WTC11 (cell line): ENCODE measurements at regions not wholly inside any gene's neighbourhood (a gene's known extent, or its start where the extent isn't known, plus 50 kb on each side); places are given as distances from the start of the nearest gene placed in this dataset.
A peak's percentile ranks its signal among the peaks of the same experiment; 100 is the strongest.

Experiments
- ATAC-seq: fragments of 200-7000 bp; cut with Tn5 transposase; 2 replicates; pipeline ENCODE4 v1.10.0; 2021; ENCODE audit warnings: mild to moderate bottlenecking, moderate library complexity
- CTCF ChIA-PET: fragments of 300-600 bp; sonication (Branson Sonifier 250); formaldehyde crosslinking; loops from one replicate; lab custom pipeline; 2021; ENCODE audit warnings: antibody characterized with exemption; lab: Charles Lee
- POLR2A ChIA-PET: fragments of 350-600 bp; sonication (Branson Sonifier 250); formaldehyde crosslinking; loops from one replicate; lab custom pipeline; 2021; ENCODE audit warnings: antibody characterized with exemption; lab: Charles Lee
- DNase-seq: peaks from one replicate; pipeline ENCODE4 v3.0.0; 2021; ENCODE audit warnings: low spot score
- H3K27ac Mint-ChIP-seq: 2 replicates; pipeline ENCODE4 v1.8.0; 2021; ENCODE audit warnings: mixed read lengths
- H3K27me3 Mint-ChIP-seq: 2 replicates; pipeline ENCODE4 v1.8.0; 2021; ENCODE audit warnings: low read depth, mild to moderate bottlenecking, moderate library complexity, mixed read lengths
- H3K36me3 Mint-ChIP-seq: 2 replicates; pipeline ENCODE4 v1.8.0; 2021; ENCODE audit warnings: mixed read lengths
- H3K4me1 Mint-ChIP-seq: 2 replicates; pipeline ENCODE4 v1.8.0; 2022; ENCODE audit warnings: mixed read lengths
- H3K4me3 Mint-ChIP-seq: 2 replicates; pipeline ENCODE4 v1.8.0; 2021; ENCODE audit warnings: mild to moderate bottlenecking, moderate library complexity, mixed read lengths
- H3K9me3 Mint-ChIP-seq: 2 replicates; pipeline ENCODE4 v1.8.0; 2021; ENCODE audit warnings: mixed read lengths
- ARID4B ChIP-seq: sonication (generic); formaldehyde crosslinking; IDR thresholded peaks from 2 replicates; pipeline ENCODE4 v1.8.0; 2023; ENCODE audit warnings: missing genetic modification reagents, mild to moderate bottlenecking, borderline replicate concordance
- CREM ChIP-seq: sonication (generic); formaldehyde crosslinking; IDR thresholded peaks from 2 replicates; pipeline ENCODE4 v1.8.1; 2022; ENCODE audit warnings: mild to moderate bottlenecking, missing genetic modification reagents, moderate library complexity
- HMGA2 ChIP-seq: fragments of 250-450 bp; sonication (Bioruptor Pico); IDR thresholded peaks from 2 replicates; pipeline ENCODE4 v1.4.0; 2021; ENCODE audit warnings: mild to moderate bottlenecking, moderate library complexity
- IRF1 ChIP-seq: sonication (generic); formaldehyde crosslinking; IDR thresholded peaks from 2 replicates; pipeline ENCODE4 v1.8.0; 2023; ENCODE audit warnings: missing genetic modification reagents
- MXD4 ChIP-seq: fragments of 250-450 bp; sonication (Bioruptor Pico); IDR thresholded peaks from 2 replicates; pipeline ENCODE4 v1.8.0; 2021; ENCODE audit warnings: mild to moderate bottlenecking, moderate library complexity, borderline replicate concordance
- MYBL2 ChIP-seq: sonication (generic); formaldehyde crosslinking; IDR thresholded peaks from 2 replicates; pipeline ENCODE4 v1.8.1; 2023; ENCODE audit warnings: mild to moderate bottlenecking, moderate library complexity, missing genetic modification reagents
- NFE2L1 ChIP-seq: sonication (generic); formaldehyde crosslinking; IDR thresholded peaks from 2 replicates; pipeline ENCODE4 v1.8.1; 2023; ENCODE audit warnings: missing genetic modification reagents
- PREB ChIP-seq: sonication (generic); formaldehyde crosslinking; IDR thresholded peaks from 2 replicates; pipeline ENCODE4 v1.8.1; 2022; ENCODE audit warnings: mild to moderate bottlenecking, missing genetic modification reagents, moderate library complexity, borderline replicate concordance
- ZBTB21 ChIP-seq: sonication (generic); formaldehyde crosslinking; IDR thresholded peaks from 2 replicates; pipeline ENCODE4 v1.8.1; 2023; ENCODE audit warnings: mild to moderate bottlenecking, missing genetic modification reagents, borderline replicate concordance
- ZSCAN18 ChIP-seq: fragments of 250-450 bp; sonication (Bioruptor Pico); IDR thresholded peaks from 2 replicates; pipeline ENCODE4 v2.1.2; 2022; ENCODE audit warnings: mild to moderate bottlenecking, moderate library complexity
- TF ChIP-seq, protein P1 (sequence below): fragments of 250-450 bp; sonication (Bioruptor Pico); conservative IDR thresholded peaks from 2 replicates; pipeline ENCODE4 v1.9.0; 2021; ENCODE audit warnings: mild to moderate bottlenecking
- TF ChIP-seq, protein P2 (sequence below): sonication (generic); formaldehyde crosslinking; IDR thresholded peaks from 2 replicates; pipeline ENCODE4 v1.8.0; 2022; ENCODE audit warnings: missing genetic modification reagents
- TF ChIP-seq, protein P3 (sequence below): fragments of 200-600 bp; IDR thresholded peaks from 2 replicates; pipeline ENCODE4 v1.8.0; 2022; ENCODE audit warnings: antibody characterized with exemption
- TF ChIP-seq, protein P4 (sequence below): fragments of 250-450 bp; sonication (Bioruptor Pico); IDR thresholded peaks from 2 replicates; pipeline ENCODE4 v1.9.0; 2021; ENCODE audit warnings: mild to moderate bottlenecking
- TF ChIP-seq, protein P5 (sequence below): sonication (generic); formaldehyde crosslinking; IDR thresholded peaks from 2 replicates; pipeline ENCODE4 v1.8.0; 2022; ENCODE audit warnings: mild to moderate bottlenecking, missing genetic modification reagents

GRCh38 chr10:35852721-35853120 lies 210.6 kb upstream of the FZD8 start (continued):
- TF ChIP-seq ARID4B (CRISPR knock-in tag) (no peak), ZSCAN18 (CRISPR knock-in tag) (no peak)
- TF ChIP-seq, protein P1, sequence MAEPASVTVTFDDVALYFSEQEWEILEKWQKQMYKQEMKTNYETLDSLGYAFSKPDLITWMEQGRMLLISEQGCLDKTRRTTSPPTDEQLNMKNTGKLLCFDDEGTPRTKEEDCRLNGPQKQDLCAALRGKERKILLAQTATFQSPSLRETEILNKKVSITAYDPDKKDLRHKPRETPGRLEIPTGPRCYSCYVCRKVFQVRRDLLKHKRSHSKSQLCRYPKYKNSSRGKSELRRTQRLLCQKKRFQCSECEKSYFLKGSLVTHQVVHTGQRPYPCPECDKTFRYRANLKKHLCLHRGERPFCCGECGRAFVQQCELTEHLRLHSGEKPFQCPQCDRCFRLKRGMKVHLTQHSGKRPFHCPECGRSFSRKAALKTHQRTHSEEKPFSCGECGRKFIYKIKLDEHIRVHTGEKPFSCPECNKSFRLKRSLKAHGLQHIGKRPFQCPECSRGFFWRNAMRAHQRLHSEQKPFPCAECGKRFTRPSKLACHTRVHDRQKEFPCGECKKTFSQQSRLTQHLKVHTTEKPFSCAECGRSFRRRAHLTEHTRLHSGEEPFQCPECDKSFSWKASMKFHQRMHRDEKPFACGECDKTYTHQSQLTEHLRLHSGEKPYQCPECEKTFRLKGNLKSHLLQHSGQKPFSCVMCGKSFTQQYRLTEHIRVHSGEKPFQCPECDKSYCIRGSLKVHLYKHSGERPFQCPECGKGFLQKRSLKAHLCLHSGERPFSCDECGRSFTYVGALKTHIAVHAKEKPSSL (CRISPR knock-in tag) = no peak

DNA sequence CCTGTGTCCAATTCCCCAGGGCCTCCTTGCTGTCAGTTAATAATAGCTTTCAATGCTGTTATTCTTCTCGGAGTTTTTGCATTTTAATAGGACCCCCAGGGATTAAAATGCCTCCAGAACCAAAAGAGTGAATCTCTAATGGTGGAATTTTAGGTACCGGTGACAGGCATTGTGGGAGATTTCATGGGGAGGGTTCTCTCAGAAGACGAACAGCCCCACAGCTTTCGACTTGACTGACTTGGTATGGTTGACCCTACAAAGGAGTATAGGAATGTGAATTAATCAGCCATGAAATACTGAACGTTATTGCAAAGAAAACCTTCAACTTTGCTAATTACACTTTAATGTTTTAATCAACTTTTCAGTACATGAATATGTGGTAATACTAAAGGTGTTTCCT lies 206.3 kb upstream of the FZD8 start:
- H3K4me1 Mint-ChIP-seq = peaks cover 42% of the 10 kb centered on the region
- ATAC-seq = peak; percentile 61
- no peaks in the 10 kb centered on the region for H3K9me3 Mint-ChIP-seq
- H3K36me3 Mint-ChIP-seq = no peaks in the 10 kb centered on the region
- CTCF ChIA-PET = no interaction called here
- no peak overlapping the region for H3K27ac Mint-ChIP-seq
- peak overlapping the region; percentile 11; the same call in 1 of the 2 replicates for H3K4me3 Mint-ChIP-seq
- no peaks in the 10 kb centered on the region; the same call in 1 of the 2 replicates for H3K27me3 Mint-ChIP-seq
- no peak for DNase-seq
- POLR2A ChIA-PET = no interaction called here
- TF ChIP-seq MYBL2 = no peak
- no peak for TF ChIP-seq CREM
- TF ChIP-seq, protein P2, sequence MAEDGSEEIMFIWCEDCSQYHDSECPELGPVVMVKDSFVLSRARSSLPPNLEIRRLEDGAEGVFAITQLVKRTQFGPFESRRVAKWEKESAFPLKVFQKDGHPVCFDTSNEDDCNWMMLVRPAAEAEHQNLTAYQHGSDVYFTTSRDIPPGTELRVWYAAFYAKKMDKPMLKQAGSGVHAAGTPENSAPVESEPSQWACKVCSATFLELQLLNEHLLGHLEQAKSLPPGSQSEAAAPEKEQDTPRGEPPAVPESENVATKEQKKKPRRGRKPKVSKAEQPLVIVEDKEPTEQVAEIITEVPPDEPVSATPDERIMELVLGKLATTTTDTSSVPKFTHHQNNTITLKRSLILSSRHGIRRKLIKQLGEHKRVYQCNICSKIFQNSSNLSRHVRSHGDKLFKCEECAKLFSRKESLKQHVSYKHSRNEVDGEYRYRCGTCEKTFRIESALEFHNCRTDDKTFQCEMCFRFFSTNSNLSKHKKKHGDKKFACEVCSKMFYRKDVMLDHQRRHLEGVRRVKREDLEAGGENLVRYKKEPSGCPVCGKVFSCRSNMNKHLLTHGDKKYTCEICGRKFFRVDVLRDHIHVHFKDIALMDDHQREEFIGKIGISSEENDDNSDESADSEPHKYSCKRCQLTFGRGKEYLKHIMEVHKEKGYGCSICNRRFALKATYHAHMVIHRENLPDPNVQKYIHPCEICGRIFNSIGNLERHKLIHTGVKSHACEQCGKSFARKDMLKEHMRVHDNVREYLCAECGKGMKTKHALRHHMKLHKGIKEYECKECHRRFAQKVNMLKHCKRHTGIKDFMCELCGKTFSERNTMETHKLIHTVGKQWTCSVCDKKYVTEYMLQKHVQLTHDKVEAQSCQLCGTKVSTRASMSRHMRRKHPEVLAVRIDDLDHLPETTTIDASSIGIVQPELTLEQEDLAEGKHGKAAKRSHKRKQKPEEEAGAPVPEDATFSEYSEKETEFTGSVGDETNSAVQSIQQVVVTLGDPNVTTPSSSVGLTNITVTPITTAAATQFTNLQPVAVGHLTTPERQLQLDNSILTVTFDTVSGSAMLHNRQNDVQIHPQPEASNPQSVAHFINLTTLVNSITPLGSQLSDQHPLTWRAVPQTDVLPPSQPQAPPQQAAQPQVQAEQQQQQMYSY = no peak
- TF ChIP-seq MXD4 (CRISPR knock-in tag) = no peak
- TF ChIP-seq, protein P3, sequence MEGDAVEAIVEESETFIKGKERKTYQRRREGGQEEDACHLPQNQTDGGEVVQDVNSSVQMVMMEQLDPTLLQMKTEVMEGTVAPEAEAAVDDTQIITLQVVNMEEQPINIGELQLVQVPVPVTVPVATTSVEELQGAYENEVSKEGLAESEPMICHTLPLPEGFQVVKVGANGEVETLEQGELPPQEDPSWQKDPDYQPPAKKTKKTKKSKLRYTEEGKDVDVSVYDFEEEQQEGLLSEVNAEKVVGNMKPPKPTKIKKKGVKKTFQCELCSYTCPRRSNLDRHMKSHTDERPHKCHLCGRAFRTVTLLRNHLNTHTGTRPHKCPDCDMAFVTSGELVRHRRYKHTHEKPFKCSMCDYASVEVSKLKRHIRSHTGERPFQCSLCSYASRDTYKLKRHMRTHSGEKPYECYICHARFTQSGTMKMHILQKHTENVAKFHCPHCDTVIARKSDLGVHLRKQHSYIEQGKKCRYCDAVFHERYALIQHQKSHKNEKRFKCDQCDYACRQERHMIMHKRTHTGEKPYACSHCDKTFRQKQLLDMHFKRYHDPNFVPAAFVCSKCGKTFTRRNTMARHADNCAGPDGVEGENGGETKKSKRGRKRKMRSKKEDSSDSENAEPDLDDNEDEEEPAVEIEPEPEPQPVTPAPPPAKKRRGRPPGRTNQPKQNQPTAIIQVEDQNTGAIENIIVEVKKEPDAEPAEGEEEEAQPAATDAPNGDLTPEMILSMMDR = no peak
- no peak for TF ChIP-seq NFE2L1
- TF ChIP-seq, protein P4, sequence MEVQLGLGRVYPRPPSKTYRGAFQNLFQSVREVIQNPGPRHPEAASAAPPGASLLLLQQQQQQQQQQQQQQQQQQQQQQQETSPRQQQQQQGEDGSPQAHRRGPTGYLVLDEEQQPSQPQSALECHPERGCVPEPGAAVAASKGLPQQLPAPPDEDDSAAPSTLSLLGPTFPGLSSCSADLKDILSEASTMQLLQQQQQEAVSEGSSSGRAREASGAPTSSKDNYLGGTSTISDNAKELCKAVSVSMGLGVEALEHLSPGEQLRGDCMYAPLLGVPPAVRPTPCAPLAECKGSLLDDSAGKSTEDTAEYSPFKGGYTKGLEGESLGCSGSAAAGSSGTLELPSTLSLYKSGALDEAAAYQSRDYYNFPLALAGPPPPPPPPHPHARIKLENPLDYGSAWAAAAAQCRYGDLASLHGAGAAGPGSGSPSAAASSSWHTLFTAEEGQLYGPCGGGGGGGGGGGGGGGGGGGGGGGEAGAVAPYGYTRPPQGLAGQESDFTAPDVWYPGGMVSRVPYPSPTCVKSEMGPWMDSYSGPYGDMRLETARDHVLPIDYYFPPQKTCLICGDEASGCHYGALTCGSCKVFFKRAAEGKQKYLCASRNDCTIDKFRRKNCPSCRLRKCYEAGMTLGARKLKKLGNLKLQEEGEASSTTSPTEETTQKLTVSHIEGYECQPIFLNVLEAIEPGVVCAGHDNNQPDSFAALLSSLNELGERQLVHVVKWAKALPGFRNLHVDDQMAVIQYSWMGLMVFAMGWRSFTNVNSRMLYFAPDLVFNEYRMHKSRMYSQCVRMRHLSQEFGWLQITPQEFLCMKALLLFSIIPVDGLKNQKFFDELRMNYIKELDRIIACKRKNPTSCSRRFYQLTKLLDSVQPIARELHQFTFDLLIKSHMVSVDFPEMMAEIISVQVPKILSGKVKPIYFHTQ (CRISPR knock-in tag) = no peak
- TF ChIP-seq HMGA2 (CRISPR knock-in tag) = no peak
- no peak for TF ChIP-seq ZBTB21 (CRISPR knock-in tag)
- TF ChIP-seq PREB (CRISPR knock-in tag) = no peak
- TF ChIP-seq, protein P5, sequence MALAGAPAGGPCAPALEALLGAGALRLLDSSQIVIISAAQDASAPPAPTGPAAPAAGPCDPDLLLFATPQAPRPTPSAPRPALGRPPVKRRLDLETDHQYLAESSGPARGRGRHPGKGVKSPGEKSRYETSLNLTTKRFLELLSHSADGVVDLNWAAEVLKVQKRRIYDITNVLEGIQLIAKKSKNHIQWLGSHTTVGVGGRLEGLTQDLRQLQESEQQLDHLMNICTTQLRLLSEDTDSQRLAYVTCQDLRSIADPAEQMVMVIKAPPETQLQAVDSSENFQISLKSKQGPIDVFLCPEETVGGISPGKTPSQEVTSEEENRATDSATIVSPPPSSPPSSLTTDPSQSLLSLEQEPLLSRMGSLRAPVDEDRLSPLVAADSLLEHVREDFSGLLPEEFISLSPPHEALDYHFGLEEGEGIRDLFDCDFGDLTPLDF (CRISPR knock-in tag) = no peak
- no peak for TF ChIP-seq IRF1 (CRISPR knock-in tag)
